Epithelial cell of prostate (primary cell): ENCODE measurements at regions not wholly inside any gene's neighbourhood (a gene's known extent, or its start where the extent isn't known, plus 50 kb on each side); places are given as distances from the start of the nearest gene placed in this dataset.

Experiments used
- DNase-seq: peaks from one replicate; pipeline ENCODE4 v3.0.0-alpha.2; 2011; ENCODE audit warnings: low read depth, low spot score
- H3K27ac ChIP-seq: fragments of 450-650 bp; 2 replicates; pipeline ENCODE4 v1.5.1; 2017; ENCODE audit warnings: mild to moderate bottlenecking

DNA sequence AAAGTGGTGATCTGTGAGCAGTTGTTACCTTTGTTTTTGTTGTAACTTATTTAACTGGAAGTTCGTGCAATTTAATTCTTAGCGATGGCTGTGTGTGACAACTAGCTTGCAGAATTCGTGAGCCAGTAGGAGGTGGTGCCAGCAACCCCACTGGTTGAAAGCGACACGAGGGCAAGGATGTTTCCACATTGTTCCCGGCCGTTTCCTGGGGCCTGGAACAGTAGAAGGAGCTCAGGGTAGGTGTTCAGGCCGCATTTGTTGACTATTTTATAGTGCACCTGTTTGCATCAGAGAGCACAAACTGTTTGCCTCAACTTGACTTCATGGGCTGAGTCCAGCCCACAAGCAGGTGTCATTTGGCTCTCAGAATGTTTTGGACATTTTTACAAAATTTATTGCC is 112.1 kb upstream of the PTPN1 start:
- DNase-seq: no peak
- no peak overlapping the region for H3K27ac ChIP-seq

DNA sequence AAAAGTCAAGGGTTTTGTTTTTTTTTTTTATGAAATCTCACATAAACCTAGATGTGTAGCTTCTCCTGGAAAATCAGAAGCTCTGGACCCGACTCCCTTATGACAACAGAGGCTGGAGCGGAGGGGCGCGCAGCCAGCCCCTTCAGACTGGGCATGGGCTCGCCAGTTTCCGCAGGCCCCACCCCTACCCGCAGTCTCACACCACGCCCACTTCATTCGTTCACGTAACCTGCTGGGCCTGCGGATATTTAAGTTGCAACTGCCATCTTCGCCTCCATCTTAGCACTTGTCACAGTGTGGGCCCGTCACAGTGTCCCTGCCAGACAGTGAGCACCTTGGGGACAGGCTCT is 111.7 kb upstream of the PTPN1 start:
- no peak for DNase-seq
- H3K27ac ChIP-seq: no peak overlapping the region

DNA sequence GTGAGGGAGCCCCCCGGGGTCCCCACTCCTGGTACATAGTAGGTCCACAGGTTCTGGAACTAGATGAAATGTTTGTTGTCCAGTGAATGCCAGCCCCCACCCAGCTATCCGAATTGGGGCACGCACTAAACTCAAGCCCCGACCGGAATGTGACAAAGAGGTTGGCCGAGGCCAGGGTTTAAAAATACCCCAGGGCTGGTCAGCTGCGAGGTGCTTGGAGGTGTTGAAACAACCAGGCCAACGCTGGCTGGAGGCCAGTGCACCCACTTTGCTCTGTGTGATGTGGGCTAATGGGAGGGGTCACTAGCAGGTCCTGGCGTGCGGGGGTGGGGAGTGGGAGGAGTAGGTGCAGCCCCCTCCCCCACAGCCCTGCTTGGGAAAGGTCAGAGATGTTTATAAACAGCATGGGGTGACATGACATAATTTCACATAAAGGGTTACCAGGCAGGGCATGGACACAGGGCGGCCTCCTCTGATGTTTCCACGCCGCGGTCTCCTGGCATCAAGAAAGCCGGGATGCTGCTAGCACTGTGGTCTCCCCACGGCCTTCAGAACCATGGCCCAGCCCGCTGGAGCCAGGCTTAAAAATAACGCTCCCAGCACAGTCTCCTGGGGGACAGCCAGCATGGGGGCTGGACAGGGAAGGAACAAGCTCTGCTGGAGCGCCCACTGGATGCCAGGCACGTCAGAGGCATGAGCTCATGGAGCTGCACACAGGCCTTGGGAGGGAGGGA is 111.2 kb upstream of the PTPN1 start:
- no peak overlapping the region for H3K27ac ChIP-seq
- DNase-seq: no peak

DNA sequence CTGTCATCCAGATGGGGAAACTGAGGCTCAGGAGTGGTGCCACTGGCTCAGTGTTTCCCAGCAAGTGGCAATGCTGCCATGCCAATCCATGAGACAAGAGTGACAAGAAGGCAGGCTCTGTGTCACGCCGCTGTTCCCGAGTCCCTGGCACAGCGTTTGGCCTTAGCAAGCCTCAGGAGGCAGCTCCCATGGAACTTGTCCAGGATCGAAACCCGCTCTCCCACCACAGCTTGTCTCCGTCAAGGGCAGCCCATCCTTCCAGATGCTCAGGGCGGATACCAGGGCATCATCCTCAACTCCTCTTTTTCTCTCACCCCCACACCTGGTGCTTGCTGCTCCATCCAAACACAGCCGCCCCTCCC is 110.6 kb upstream of the PTPN1 start:
- no peak overlapping the region for H3K27ac ChIP-seq
- DNase-seq: no peak

DNA sequence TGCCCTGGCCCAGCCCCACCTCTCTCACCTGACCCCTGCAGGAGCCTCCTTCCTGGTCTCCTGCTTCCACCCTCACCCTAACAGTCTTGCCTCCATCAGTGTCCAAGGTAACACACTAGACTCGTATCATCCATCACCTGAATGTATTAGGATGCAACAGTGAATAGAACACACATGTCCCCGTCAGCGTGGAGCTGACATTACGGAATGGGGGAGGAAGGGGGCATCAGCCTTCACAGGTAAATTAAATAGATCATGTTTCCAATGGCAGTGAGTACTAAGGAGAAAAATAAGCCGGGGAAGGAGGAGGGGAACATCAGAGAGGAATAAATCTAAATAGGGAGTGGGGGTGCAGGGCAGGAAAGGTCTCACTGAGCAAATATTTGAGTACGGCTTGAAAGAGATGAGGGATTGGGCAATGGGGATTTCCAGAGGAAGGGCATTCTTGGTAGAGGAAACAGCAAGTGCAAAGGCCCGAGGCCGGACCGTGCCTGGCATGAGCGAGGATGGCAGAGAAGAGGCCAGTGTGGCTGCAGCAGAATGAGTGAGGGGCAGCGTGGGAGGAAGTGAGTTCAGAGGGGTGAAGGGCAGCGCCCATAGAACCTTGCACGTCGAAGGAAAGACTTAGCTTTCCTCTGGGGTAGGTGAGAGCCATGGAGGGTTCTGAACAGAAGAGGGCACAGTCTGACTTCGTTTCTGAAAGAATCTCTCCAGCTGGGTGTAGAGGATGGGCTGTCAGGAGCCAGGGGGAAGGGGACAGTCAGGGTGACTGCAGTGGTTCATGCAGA is 110.1 kb upstream of the PTPN1 start:
- no peak overlapping the region for H3K27ac ChIP-seq
- no peak for DNase-seq

DNA sequence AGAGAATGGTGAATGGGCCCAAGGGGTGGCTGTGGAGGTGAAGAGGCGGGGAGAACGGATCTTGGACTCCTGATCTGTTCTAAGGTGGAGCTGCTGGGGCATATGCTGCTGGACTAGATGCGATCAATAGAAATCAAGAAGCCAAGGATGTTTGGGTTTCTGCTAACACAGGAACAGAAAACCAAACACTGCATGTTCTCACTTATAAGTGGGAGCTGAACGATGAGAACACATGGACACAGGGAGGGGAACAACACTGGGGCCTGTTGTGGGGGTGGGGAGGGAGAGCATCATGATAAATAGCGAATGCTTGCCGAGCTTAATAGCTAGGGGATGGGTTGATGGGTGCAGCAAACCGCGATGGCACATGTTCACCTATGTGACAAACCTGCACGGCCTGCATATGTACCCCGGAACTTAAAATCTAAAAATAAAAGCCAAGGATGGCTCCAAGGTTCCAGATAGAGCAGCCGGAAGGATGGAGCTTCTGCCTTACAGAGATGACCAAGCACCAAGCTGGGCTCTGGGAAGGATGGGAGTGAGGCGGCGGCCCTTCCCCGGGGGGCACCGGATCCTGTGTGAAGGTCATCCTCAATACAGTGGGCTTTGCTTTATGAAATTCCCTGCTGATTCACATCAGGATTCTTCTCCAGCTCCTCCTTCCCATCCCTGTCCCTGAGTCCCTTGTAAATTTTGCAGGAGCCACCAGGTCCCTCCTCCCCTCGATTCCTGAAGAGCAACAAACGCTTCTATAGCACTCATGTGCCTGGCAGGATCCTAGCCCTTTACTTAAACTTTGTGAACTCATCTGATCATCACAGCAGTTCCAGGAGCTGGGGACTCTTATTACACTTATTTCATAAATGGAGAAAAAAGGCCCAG is 109.2 kb upstream of the PTPN1 start:
- DNase-seq: no peak
- H3K27ac ChIP-seq: no peak overlapping the region

DNA sequence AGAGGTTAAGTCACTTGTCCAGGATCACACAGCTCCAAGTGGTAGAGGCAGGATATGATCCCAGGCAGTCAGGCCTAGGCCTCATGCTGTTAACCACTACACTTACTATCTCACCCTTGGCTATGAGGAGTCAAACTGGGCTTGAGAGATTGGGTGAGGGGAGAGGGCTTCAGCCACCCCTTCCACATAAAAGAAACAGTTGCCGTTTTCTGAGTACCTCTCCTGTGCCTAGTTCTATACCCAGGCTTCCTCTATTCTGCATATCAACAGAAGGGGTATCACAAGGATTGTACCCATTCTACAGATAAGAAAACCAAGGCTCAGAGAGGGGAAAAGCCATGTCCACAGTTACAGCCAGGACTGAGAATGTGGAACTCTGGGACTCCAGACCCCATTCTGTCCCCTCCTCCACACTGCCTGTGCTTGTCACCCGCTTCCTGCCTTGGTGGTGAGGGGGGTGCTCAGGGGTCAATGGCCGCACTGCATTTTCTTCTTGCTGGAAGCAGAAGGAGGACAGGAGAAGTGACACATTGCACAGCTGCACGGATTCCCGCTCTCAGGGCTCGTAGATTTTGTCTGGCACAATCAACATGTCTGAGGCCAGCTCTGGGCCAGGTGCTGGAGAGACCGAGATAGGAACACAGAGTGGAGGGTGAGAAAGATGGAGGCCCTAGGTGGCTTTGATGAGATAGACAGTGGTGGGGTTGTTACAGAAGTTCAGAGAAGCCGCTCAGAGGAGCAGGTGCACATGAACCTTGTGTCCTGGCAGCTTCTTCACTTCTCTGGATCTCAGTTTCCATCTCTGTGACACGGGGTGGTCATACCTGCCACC is 108.4 kb upstream of the PTPN1 start:
- no peak overlapping the region for H3K27ac ChIP-seq
- no peak for DNase-seq

DNA sequence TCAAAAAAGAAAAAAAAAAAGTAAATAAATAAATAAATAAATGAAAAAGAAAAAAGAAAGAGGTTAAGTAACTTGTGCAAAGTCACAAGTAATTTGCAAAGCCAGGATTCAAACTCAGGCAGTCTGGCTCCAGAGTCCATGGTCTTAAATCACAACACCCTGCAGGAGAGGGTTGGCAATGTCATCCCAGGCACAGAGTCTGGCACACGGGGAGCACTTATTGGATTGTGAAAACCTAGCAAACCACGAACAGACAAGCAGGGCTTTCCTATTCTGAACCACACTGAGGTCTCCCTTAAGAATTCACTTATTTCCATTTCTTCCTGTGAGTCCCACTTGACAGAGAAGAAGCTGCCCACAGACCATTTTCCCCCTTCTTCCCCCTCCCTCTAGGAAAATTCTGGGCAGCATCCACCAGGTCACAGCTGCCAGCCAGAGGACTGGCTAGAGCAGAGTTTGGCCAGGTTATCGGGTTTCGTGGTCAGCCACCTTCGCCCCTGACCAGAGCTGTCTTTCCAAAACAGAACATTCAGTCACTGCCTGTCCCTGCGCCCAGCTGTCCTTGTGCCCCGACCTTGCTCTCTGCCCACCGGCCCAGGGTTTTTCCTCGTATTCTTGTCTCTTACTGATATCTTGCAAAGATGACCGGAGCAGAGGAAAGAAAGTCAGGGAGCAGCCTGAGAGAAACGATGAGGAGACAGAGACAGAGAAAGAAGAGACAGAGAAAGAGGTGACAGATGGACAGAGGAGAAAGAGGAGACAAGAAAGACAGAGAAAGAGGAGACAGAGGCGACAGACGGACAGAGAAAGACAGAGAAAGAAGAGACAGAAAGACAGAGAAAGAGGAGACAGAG is 106.4 kb upstream of the PTPN1 start:
- no peak for DNase-seq
- no peak overlapping the region for H3K27ac ChIP-seq

DNA sequence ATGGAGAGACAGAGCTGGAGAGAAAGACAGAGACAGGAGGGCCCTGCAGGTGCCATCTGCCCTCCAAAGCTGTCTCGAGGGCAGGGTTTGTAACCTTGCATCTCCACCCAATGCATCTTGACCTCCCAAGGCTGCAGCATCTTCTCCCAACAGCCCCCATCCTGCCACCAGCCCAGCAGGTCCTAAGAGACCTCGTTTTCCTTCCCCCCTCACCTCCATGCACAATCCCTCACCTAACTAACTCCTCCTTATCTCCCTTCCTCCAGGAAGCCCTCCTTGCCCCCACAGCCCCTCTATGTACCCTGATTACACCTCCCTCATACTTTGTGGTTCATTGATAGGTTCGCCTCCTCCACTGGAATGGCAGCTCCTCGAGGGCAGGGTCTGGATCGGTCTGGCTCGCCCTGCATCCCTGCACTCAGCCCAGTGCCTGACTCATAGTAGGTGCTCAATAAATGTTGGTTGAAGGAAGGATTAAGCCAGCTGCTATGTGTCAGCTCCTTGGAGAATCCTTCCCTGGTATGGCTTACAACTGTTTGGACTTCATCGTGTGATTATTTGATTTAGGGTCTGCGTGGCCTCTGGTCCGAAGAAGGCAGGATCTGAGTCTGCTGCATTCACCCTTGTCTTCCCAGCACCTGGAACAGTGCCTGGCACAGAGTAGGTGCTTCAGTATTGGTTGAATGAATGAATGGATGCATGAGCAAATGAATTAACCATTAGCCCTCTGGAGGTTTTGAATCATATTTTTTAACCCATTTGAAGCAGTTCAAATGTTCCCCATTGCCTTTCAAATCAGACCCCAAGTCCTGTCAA is 105.6 kb upstream of the PTPN1 start:
- DNase-seq: no peak
- no peak overlapping the region for H3K27ac ChIP-seq

DNA sequence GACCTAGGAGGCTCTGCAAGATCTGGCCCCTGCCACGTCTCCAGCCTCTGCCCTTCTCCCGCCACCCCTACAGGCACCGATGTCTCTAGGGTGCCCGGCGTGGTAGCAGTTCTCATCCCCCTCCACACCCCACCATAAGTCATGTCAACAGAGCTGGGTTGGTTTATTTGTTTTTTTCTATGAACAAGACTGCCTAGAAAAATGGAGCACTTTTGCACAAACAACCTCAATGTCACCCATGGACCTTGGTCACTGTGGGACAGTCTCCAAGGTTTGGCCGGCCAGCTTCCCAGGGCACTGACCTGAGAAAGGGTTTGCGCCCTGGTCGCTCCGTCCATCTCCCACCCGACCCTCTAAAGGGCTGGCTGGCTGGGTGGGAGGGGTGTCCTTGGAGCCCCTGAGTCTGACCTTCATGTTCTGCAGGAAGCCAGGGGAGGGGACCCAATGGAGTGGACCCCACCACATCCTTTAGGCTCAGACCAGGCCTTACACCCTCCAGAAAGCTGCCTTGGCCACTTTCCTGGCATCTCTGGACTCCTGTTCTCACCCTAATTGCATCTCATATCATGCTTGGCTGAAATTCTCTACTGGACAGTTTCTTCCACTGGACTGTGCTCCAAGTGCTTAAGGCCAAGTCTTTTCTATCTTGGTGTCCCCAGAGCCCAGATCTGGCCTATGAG is 104.8 kb upstream of the PTPN1 start:
- DNase-seq: no peak
- no peak overlapping the region for H3K27ac ChIP-seq

DNA sequence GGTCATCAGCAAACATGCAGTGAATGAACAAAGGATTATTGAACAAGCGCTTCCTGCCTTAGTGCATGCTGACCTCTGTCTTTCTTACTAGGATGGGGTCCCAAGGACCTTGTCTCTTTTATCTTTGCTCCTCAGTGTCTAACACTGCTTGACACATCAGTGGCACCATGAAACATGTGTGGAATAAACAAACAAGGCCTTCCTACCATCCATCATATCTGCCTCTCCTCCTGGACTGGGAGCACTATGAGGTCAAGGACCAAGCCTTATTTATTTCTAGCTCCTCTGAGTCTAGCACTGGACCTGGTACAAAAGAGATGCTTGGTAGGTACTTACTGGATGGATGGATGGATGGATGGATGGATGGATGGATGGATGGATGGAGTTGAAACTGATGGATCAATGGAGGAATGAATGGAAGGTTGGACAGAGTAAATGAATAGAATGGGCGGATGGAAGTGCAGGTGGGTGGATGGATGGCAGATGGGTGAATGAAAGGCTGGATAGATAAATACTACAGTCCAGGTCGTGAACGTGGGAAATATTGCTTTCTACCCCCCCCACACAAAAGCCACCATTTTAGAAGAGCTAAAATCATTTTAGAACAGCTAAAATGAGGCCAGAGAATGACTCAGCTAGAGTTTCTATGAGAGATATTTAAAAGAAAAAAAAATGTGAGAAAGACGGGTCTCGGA is 104.1 kb upstream of the PTPN1 start:
- no peak overlapping the region for H3K27ac ChIP-seq
- no peak for DNase-seq

DNA sequence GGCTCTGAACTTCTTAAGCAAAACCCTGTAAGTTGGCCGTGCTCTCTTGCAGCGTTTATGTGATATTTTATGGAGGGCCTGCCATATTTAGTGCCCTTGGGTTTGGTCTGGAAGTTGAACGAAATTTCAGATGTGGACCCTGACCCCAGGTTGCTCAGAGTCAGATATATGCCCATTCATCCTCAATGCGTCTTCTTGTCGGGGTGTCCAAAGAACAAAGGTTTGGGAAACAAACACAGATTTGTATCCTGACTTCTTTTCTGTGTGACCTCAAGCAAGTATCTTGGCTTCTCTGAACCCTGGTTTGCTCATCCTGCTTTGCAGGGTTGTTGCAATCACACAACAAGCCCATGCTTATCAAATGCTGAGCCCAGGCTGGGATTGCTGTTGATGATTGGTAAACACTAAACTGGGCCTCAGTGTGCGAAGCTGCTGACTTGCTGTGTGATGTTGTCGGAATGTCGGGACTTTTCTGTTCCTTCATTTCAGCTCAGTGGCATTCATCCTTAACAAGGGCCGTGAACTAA is 103.5 kb upstream of the PTPN1 start:
- DNase-seq: no peak
- H3K27ac ChIP-seq: no peak overlapping the region

DNA sequence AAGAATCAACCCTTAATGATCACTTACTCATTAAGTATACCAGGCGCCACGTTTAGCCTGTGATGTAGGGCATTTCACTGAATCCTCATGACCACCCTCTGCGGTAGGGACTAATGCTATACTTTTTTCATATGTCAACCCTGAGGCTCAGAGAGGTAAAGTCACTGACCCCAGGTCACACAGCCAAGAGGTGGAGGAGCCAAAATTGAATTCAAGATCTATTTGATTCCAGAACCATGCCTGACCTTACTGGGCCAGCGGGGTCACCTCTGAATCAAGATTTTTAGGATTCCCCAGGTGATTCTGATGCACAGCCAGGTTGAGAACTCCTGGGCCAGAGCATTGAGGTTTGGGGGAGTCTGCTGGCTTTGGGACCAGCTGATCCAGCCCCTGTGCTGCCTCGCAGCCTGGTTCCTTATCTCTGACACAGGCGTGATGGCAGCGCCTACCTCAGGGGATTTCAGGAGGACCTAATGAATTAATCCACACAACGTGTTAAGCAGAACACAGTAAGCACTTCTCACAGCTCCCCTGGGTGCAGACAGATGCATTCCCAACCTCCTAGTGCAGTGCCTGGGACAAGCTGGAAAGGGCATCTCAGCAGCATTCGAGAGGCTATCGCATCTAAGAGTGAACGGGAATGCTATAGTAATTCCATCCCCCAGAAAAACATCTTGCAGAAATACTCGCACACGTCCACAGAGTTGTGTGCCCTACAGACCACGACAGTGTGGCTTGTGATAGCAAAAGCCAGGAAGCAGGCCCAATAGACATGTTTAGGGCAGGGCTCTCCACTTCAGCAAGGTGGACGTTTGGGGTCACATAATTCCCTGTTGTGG is 101.4 kb upstream of the PTPN1 start:
- DNase-seq: no peak
- no peak overlapping the region for H3K27ac ChIP-seq

DNA sequence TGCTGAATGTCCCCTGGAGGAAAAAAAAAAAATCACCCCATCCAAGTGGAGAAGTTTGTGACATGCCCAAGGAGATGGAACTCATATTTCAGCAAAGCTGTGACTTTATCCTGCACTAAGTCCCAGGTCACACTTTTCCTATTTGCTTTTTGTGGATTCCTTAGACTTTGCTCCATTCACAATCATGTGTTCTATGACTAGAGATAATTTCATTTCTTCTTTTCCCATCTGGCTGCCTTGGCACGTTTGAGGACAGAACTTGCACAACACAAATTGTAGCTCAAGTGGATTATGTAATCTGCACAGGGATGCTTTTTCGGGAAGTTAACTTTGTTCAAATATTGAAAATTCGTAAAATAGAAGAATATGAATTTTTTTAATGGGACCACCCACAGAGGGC is 100.7 kb upstream of the PTPN1 start:
- no peak for DNase-seq
- no peak overlapping the region for H3K27ac ChIP-seq

DNA sequence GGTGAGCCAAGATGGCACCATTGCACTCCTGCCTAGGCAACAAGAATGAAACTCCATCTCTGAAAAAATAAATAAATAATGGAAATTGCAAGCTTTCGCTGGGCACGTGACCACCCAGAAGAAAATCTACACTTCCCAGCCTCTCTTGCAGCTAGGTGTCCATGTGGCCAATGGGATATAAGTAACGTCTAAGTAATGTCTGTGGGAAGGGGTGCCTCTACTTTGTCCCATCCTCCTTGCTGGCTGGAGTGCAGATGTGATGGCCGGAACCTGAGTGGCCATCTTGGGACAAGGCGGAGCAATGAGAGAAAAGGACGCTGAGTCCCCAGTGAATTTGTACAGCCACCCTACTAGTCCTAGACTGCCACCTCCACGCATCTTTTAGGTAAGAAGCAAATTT is 99.8 kb upstream of the PTPN1 start:
- DNase-seq: no peak
- H3K27ac ChIP-seq: no peak overlapping the region

DNA sequence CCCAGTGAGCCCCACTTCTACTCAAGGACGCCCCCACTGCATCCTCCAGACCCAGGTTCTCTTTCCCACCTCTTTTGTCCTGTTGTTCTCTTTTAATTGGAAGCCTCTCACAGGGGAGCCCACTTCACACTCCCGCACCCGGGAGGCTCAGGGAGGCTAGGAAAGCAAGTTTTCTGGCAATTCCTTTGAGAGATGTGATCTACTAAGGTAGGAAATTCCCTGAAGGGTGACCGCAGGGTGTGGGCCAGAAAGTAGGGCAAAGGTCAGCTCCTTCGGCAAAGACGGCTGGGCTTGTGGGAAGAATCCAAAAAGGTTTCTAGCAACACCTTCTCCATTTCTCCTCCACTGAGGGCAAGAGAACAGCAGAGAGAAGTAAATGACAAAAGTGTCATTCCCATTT is 98.1 kb upstream of the PTPN1 start:
- no peak overlapping the region for H3K27ac ChIP-seq
- DNase-seq: no peak
